ENCODE measurements at regions not wholly inside any gene's neighbourhood (a gene's known extent, or its start where the extent isn't known, plus 50 kb on each side); places are given as distances from the start of the nearest gene placed in this dataset.

- no peak for DNase-seq
Measured at GRCh38 chr10:75347186-75347585, 54.4 kb downstream of the ZNF503 start.

- DNase-seq, result no peak
Measured at GRCh38 chr10:75345738-75346137, 55.8 kb downstream of the ZNF503 start.

GRCh38 chr10:75344170-75344569, 57.4 kb downstream of the ZNF503 start:
- no peak for DNase-seq

DNA sequence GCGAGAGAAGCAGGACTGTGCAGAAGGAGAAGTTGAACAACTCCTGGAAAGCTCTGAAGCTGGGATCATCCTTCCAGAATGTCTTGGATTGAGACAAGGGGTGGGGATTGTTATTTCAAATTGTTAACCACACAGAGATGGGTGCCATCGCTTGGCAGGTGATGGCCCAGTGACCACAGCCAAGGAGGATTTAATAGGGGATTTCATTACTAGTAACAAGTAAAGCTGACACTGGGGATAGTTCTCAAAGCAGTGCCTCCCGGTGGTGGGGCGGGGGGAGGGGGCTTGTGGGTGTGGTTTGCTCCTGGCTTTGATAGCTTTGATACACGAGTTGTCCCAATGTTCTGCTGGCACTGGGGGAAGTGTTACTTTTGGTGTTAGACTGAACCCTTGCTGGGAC, 59.2 kb downstream of the ZNF503 start:
- no peak for DNase-seq

DNA sequence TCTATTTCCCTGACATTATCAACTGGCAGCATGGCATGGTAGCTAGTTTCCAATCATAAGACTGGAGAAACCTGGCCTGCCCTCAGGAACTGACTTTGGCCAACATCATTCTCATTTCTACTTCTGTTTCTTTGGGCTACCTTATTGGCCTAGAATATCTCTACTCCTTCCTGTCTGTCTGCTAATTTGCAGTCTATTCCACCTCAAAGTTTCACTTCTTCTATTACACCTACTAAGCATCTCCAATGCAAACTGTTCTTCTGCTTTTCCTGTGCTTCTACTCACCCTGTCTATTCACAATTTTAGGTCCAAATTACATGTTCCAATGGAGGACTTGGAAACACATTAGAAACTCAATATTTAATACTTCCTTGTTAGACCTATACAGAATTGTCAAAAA, 65.6 kb downstream of the ZNF503 start:
- no peak for DNase-seq

DNA sequence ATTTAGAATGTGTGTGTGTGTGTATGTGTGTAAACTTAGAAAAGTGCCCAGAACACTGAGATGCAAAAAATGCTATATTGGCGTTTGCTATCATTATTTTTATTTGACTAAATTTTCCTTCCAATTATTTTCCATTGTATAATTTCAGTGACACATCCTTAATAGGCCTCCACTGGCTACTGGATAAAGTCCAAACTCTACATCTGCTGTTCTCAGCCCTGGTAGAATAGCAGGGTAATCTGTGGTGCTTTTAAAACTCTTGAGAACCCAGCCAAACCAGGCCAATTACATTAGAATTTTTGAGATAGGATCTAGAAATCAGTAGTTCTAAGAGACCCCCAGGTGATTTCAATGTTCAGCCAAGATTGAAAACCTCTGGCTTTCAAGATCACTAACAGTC, 66.4 kb downstream of the ZNF503 start:
- no peak for DNase-seq

DNA sequence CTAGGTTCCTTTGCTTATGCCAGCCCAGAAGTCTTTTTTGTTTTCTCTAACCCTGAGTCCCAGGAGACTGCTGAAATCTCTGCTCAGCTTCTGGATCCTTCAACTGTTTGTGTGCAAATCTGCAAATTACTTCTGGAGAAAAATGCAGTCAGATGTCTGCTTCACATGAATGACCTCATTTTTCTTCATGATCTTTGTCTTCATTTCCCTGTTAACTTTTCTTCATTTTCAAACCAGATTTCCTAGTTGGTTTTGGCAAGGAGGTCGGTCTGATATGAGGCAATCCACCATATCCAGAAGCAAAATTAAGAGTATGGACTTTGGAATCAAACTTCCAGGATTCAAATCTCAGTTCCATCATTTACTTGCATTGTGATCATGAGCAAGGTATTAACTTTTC, 66.8 kb downstream of the ZNF503 start:
- DNase-seq, result no peak

GRCh38 chr10:75332081-75332480, 69.5 kb downstream of the ZNF503 start:
- no peak for DNase-seq

- DNase-seq, result no peak
Measured at GRCh38 chr10:75331081-75331480, 70.5 kb downstream of the ZNF503 start.

DNA sequence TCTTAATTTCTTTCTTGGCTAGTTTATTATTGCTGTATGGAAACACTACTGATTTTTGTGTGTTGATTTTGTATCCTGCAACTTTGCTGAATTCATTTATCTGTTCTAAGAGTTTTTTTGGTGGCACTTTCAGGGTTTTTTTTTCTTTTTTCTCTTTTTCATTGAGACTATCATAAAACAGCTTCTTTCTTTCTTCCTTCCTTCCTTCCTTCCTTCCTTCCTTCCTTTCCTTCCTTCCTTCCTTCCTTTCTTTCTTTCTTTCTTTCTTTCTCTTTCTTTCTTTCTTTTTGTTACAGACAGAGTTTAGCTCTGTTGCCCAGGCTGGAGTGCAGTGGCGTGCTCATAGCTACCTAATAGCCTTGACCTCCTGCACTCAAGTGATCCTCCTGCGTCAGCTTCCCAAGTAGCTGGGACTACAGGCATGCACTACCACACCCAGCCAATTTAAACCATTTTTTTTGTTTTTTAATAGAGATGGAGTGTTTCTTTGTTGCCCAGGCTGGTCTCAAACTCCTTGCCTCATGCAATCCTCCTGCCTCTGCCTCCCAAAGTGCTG, 72.3 kb downstream of the ZNF503 start:
- DNase-seq, result no peak

DNA sequence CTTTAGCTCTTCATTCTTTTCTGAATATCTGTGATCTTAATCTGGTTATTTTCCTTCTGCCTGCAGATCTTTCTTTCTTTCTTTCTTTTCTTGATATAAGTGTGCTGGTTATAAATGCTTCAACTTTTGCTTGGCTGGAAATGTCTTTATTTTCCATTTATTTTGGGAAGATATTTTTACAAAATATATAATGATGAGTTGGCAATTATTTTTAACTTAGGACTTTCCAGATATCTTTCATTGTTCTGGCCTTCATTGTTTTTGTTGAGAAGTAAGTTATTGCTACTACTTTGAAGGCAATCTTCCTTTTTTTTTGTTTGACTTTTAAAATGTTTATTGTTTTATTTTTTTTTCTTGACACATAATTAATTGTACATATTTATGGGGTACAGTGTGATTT, 75.3 kb downstream of the ZNF503 start:
- DNase-seq, result no peak

GRCh38 chr10:75319274-75319673, 82.3 kb downstream of the ZNF503 start:
- DNase-seq, result no peak

DNA sequence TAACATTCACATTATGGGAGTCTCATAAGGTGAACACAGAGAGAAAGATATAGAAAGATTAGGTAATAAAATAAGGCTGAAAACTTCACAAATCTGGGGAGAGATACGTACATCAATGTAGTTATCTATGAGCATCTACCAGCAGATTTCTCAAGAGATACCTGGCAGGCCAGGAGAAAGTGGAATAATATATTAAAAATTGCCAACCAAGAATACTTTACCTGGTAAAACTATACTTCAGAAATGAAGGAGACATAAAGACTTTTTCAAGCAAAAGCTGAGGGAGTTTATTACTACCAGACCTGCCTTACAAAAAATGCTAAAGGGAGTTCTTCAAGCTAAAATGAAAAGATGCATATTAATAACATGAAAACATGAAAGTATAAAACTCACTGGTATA, 78.8 kb upstream of the COMTD1 start:
- no peak for DNase-seq

DNA sequence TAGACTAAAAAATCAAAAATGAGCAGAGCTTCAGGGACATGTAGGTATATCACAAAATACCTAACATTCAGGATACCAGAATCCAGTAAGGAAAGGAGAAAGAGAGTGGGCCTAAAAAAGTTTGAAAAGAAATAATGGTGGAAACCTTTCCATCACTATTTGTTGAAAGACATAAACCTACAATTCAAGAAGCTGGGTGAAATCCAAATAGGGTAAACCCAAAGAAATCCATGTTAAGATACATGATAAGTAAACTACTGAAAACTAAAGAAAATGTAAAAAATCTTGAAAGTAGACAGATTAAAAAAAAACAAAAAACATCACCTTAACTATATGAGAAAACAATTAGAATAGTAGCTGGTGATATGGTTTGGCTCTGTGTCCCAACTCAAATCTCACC, 76.7 kb upstream of the COMTD1 start:
- no peak for DNase-seq

DNA sequence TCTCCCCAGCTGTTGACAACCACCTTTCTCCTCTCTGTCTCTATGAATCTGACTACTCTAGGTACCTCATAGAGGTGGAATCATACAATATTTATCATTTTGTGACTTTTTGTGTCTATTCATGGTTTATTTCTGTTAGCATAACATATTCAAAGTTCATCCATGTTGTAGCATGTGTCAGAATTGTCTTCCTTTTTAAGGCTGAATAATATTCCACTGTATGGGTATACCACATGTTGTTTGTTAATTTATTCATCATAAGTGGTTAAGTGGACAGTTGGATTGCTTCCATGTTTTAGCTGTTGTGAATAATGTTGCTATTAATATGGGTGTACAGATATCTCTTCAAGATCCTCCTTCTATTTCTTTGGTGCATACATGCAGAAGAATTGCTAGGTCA, 69.9 kb upstream of the COMTD1 start:
- no peak for DNase-seq

DNA sequence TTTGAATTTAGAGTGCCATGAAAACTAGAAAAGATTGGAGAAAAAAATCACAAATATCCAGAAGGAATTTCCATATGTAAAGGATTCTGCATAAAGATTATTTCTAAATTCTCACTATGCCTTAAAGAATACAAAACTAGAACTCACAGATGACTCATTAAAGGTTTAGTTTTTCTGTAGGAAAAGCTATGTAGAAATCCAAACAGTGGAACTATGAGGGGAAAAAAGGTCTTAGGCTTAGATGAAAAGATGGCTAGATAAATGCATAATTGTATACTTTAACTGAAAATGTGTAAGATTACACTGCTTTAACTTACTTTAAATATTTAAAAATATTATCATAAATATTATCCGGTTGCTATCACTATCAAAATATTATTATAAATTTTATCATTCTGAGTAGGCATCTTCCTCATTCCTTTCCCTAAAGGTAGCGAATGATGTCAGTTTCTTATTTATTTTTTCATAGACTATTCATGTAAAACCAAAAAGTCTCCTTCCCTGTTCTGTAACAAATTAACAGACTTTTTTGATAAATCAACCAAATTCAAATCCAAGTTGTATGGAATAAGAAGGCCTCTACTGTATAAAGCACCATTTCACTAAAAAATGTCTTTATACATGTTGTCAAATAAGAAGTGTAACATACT, 69.1 kb upstream of the COMTD1 start:
- DNase-seq, result no peak

GRCh38 chr10:75304313-75304712, 68.6 kb upstream of the COMTD1 start:
- no peak for DNase-seq

- DNase-seq, result no peak
Measured at GRCh38 chr10:75303045-75303777, 67.5 kb upstream of the COMTD1 start.

DNA sequence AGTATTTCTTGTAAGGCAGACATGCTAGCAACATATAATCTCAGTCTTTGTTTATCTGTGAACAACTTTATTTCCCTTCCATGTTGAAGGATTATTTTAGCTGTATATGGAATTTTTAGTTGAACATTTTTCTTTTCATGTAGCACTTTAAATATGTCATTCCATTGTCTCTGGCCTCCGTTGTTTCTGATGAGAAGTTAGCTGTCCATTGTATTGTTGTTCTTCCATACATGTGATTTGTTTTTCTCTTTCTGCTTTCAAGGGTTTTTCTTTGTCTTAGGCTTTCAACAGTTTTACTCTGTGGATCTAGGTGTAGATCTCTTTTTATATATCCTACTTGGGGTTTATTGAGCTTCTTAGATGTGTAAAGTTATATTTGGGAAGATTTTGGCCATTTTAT, 66.3 kb upstream of the COMTD1 start:
- no peak for DNase-seq

- no peak for DNase-seq
Measured at GRCh38 chr10:75297021-75297599, 61.4 kb upstream of the COMTD1 start.

- DNase-seq, result peak; percentile 35 to 36
Measured at GRCh38 chr10:75295868-75296441, 60.2 kb upstream of the COMTD1 start.

- DNase-seq, result peak; percentile 35 to 41
Measured at GRCh38 chr10:75294866-75295701, 59.3 kb upstream of the COMTD1 start.

- DNase-seq, result no peak
Measured at GRCh38 chr10:75294518-75294865, 58.7 kb upstream of the COMTD1 start.

Data from SHP77 (cell line).